ENCODE measurements at regions not wholly inside any gene's neighbourhood (a gene's known extent, or its start where the extent isn't known, plus 50 kb on each side); places are given as distances from the start of the nearest gene placed in this dataset.

DNA sequence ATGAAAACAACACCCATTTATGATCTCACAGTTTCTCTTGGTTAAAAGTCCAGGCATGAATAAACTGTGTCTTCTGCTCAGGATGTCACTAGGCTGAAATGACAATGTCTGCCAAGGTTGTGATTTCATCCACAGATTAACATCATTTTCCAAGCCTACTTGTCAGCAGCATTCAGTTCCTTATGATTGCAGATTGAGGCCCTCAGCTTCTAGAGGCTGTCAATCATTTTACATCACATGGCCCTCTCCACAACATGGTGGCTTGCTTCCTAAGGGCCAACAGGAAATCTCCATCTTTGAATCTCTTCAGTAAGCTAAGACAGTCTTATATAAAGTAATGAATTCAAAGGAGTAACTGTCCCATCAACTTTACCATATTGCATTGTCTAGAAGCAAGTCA, 377.6 kb downstream of the ANKRD7 start:
- no peak for TF ChIP-seq GLIS3 (CRISPR knock-in tag; IDR thresholded peaks at IDR 0.05)
- no peak for TF ChIP-seq PPARA (CRISPR knock-in tag; IDR thresholded peaks at IDR 0.05; ENCODE audit: borderline replicate concordance)
- TF ChIP-seq, protein P1, sequence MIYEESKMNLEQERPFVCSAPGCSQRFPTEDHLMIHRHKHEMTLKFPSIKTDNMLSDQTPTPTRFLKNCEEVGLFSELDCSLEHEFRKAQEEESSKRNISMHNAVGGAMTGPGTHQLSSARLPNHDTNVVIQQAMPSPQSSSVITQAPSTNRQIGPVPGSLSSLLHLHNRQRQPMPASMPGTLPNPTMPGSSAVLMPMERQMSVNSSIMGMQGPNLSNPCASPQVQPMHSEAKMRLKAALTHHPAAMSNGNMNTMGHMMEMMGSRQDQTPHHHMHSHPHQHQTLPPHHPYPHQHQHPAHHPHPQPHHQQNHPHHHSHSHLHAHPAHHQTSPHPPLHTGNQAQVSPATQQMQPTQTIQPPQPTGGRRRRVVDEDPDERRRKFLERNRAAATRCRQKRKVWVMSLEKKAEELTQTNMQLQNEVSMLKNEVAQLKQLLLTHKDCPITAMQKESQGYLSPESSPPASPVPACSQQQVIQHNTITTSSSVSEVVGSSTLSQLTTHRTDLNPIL (CRISPR knock-in tag; IDR thresholded peaks at IDR 0.05; ENCODE audit: low read depth): no peak
- no peak for TF ChIP-seq ZFP30 (CRISPR knock-in tag; IDR thresholded peaks at IDR 0.05)
- TF ChIP-seq SNAI2 (CRISPR knock-in tag; IDR thresholded peaks at IDR 0.05): no peak
- TF ChIP-seq, protein P2, sequence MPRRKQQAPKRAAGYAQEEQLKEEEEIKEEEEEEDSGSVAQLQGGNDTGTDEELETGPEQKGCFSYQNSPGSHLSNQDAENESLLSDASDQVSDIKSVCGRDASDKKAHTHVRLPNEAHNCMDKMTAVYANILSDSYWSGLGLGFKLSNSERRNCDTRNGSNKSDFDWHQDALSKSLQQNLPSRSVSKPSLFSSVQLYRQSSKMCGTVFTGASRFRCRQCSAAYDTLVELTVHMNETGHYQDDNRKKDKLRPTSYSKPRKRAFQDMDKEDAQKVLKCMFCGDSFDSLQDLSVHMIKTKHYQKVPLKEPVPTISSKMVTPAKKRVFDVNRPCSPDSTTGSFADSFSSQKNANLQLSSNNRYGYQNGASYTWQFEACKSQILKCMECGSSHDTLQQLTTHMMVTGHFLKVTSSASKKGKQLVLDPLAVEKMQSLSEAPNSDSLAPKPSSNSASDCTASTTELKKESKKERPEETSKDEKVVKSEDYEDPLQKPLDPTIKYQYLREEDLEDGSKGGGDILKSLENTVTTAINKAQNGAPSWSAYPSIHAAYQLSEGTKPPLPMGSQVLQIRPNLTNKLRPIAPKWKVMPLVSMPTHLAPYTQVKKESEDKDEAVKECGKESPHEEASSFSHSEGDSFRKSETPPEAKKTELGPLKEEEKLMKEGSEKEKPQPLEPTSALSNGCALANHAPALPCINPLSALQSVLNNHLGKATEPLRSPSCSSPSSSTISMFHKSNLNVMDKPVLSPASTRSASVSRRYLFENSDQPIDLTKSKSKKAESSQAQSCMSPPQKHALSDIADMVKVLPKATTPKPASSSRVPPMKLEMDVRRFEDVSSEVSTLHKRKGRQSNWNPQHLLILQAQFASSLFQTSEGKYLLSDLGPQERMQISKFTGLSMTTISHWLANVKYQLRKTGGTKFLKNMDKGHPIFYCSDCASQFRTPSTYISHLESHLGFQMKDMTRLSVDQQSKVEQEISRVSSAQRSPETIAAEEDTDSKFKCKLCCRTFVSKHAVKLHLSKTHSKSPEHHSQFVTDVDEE (CRISPR knock-in tag; IDR thresholded peaks at IDR 0.05): no peak
- no peak for TF ChIP-seq ZFP3 (CRISPR knock-in tag; IDR thresholded peaks at IDR 0.05)
- no peak for TF ChIP-seq ISL1 (CRISPR knock-in tag; IDR thresholded peaks at IDR 0.05)
- no peak for TF ChIP-seq TCF4 (CRISPR knock-in tag; IDR thresholded peaks at IDR 0.05; ENCODE audit: borderline replicate concordance)
- no peak for TF ChIP-seq ZC3H10 (CRISPR knock-in tag; IDR thresholded peaks at IDR 0.05)
- no peak for TF ChIP-seq BACH2 (CRISPR knock-in tag; IDR thresholded peaks at IDR 0.05; ENCODE audit: borderline replicate concordance)
- TF ChIP-seq, protein P3, sequence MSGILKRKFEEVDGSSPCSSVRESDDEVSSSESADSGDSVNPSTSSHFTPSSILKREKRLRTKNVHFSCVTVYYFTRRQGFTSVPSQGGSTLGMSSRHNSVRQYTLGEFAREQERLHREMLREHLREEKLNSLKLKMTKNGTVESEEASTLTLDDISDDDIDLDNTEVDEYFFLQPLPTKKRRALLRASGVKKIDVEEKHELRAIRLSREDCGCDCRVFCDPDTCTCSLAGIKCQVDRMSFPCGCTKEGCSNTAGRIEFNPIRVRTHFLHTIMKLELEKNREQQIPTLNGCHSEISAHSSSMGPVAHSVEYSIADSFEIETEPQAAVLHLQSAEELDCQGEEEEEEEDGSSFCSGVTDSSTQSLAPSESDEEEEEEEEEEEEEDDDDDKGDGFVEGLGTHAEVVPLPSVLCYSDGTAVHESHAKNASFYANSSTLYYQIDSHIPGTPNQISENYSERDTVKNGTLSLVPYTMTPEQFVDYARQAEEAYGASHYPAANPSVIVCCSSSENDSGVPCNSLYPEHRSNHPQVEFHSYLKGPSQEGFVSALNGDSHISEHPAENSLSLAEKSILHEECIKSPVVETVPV (CRISPR knock-in tag; IDR thresholded peaks at IDR 0.05): no peak
- TF ChIP-seq, protein P4, sequence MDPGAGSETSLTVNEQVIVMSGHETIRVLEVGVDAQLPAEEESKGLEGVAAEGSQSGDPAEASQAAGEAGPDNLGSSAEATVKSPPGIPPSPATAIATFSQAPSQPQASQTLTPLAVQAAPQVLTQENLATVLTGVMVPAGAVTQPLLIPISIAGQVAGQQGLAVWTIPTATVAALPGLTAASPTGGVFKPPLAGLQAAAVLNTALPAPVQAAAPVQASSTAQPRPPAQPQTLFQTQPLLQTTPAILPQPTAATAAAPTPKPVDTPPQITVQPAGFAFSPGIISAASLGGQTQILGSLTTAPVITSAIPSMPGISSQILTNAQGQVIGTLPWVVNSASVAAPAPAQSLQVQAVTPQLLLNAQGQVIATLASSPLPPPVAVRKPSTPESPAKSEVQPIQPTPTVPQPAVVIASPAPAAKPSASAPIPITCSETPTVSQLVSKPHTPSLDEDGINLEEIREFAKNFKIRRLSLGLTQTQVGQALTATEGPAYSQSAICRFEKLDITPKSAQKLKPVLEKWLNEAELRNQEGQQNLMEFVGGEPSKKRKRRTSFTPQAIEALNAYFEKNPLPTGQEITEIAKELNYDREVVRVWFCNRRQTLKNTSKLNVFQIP (CRISPR knock-in tag; IDR thresholded peaks at IDR 0.05; ENCODE audit: borderline replicate concordance, low read depth): no peak
- no peak for ATAC-seq

DNA sequence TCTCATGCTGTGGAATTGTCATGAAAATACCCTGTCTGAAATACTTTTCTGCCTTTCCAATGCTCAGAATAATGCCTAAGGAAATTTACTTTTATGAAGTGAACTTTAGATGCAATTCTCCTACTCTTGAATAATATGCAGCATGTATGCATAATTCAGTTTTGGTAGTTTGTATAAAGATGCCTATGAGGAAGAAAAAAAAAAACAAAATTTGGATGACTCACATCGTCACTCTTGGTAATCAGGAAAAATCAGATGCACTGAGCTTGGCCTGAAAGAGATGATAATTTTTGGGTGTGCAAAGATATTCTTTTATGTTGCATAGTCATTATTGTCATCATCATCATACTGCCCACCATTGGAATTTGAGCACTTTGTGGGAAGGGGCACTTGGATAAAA, 382.1 kb downstream of the ANKRD7 start:
- TF ChIP-seq, protein P3 (CRISPR knock-in tag; IDR thresholded peaks at IDR 0.05): no peak
- TF ChIP-seq BACH2 (CRISPR knock-in tag; IDR thresholded peaks at IDR 0.05; ENCODE audit: borderline replicate concordance) (no peak), TCF4 (CRISPR knock-in tag; IDR thresholded peaks at IDR 0.05; ENCODE audit: borderline replicate concordance) (no peak), ZNF565 (CRISPR knock-in tag; conservative IDR thresholded peaks at IDR 0.05; ENCODE audit: low read depth) (no peak), ARNTL (CRISPR knock-in tag; IDR thresholded peaks at IDR 0.05; ENCODE audit: borderline replicate concordance, low read depth) (no peak), ZFP30 (CRISPR knock-in tag; IDR thresholded peaks at IDR 0.05) (no peak), OSR1 (CRISPR knock-in tag; IDR thresholded peaks at IDR 0.05) (no peak), GLIS3 (CRISPR knock-in tag; IDR thresholded peaks at IDR 0.05) (no peak), ZC3H10 (CRISPR knock-in tag; IDR thresholded peaks at IDR 0.05) (no peak), ZNF70 (CRISPR knock-in tag; IDR thresholded peaks at IDR 0.05) (no peak), TOX (CRISPR knock-in tag; IDR thresholded peaks at IDR 0.05; ENCODE audit: borderline replicate concordance) (no peak), CSDC2 (CRISPR knock-in tag; IDR thresholded peaks at IDR 0.05) (no peak), ISL1 (CRISPR knock-in tag; IDR thresholded peaks at IDR 0.05) (no peak), SNAI2 (CRISPR knock-in tag; IDR thresholded peaks at IDR 0.05) (no peak)
- TF ChIP-seq, protein P2 (CRISPR knock-in tag; IDR thresholded peaks at IDR 0.05): no peak
- TF ChIP-seq, protein P5, sequence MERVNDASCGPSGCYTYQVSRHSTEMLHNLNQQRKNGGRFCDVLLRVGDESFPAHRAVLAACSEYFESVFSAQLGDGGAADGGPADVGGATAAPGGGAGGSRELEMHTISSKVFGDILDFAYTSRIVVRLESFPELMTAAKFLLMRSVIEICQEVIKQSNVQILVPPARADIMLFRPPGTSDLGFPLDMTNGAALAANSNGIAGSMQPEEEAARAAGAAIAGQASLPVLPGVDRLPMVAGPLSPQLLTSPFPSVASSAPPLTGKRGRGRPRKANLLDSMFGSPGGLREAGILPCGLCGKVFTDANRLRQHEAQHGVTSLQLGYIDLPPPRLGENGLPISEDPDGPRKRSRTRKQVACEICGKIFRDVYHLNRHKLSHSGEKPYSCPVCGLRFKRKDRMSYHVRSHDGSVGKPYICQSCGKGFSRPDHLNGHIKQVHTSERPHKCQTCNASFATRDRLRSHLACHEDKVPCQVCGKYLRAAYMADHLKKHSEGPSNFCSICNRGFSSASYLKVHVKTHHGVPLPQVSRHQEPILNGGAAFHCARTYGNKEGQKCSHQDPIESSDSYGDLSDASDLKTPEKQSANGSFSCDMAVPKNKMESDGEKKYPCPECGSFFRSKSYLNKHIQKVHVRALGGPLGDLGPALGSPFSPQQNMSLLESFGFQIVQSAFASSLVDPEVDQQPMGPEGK (CRISPR knock-in tag; IDR thresholded peaks at IDR 0.05; ENCODE audit: borderline replicate concordance): no peak
- ATAC-seq: no peak

Data from SK-N-SH treated with all-trans-retinoic acid at 6 μM for 48 hours (cell line).